Tibial nerve (tissue), 4 donors: ENCODE measurements at regions not wholly inside any gene's neighbourhood (a gene's known extent, or its start where the extent isn't known, plus 50 kb on each side); places are given as distances from the start of the nearest gene placed in this dataset.

Experiments
- DNase-seq, 2 donors: peaks; one replicate each; pipeline ENCODE4 v3.0.0-alpha.2; 2019; ENCODE audit warnings: low spot score in 2 of 2
- H3K27ac ChIP-seq, 4 donors: fragments of 200-600 bp; sonication (generic) in 3 of 4; one replicate each; pipeline ENCODE4 v1.5.1; 2017 to 2019; ENCODE audit warnings: mild to moderate bottlenecking in 1 of 4
- H3K27me3 ChIP-seq, 2 donors: fragments of 200-600 bp; sonication (generic) in 1 of 2; one replicate each; pipeline versions ENCODE4 v1.5.1 to v1.6.0; 2017 to 2019
- H3K36me3 ChIP-seq, 3 donors: fragments of 200-600 bp; sonication (generic); one replicate each; pipeline ENCODE4 v1.5.1; 2018 to 2019
- H3K4me1 ChIP-seq, 4 donors: fragments of 200-600 bp; sonication (generic) in 3 of 4; one replicate each; pipeline ENCODE4 v1.5.1; 2017 to 2019
- H3K4me3 ChIP-seq, 4 donors: fragments of 200-600 bp; sonication (generic) in 3 of 4; one replicate each; pipeline ENCODE4 v1.5.1; 2017 to 2019; ENCODE audit warnings: mild to moderate bottlenecking in 1 of 4, moderate library complexity in 1 of 4
- H3K9me3 ChIP-seq, 4 donors: fragments of 200-600 bp; sonication (generic) in 3 of 4; one replicate each; pipeline ENCODE4 v1.5.1; 2017 to 2019
- EP300 ChIP-seq, 2 donors: sonication (generic); formaldehyde crosslinking; IDR thresholded peaks; one replicate each; pipeline ENCODE4 v1.6.1; 2017; ENCODE audit warnings: antibody characterized with exemption in 2 of 2, mild to moderate bottlenecking in 1 of 2
- POLR2A ChIP-seq, 2 donors: fragments of 450-650 bp; IDR thresholded peaks; one replicate each; pipeline ENCODE4 v1.6.1; 2017; ENCODE audit warnings: antibody characterized with exemption in 2 of 2, mild to moderate bottlenecking in 2 of 2, moderate library complexity in 2 of 2
- WGBS, 2 donors: methylation state at CpG; one replicate each; pipeline ENCODE4 v1.1.5; 2018; 5-methylcytosine and 5-hydroxymethylcytosine counted together
- TF ChIP-seq, protein P1 (sequence below), 5 experiments: fragments of 200-600 bp in 3 of 5; fragments of 450-650 bp in 2 of 5; sonication (generic) in 3 of 5; IDR thresholded peaks; one replicate each; pipeline ENCODE4 v1.5.1; 2016 to 2019; ENCODE audit warnings: antibody characterized with exemption in 5 of 5, mild to moderate bottlenecking in 3 of 5, moderate library complexity in 2 of 5

- WGBS, 2 donors: 91 to 94% methylated on average over 4 to 5 of the region's 5 CpGs
- H3K4me3 ChIP-seq: no peak overlapping the region
- no peak for TF ChIP-seq EP300 (IDR thresholded peaks at IDR 0.05)
- no peak for TF ChIP-seq POLR2A (IDR thresholded peaks at IDR 0.05)
- TF ChIP-seq, protein P1, sequence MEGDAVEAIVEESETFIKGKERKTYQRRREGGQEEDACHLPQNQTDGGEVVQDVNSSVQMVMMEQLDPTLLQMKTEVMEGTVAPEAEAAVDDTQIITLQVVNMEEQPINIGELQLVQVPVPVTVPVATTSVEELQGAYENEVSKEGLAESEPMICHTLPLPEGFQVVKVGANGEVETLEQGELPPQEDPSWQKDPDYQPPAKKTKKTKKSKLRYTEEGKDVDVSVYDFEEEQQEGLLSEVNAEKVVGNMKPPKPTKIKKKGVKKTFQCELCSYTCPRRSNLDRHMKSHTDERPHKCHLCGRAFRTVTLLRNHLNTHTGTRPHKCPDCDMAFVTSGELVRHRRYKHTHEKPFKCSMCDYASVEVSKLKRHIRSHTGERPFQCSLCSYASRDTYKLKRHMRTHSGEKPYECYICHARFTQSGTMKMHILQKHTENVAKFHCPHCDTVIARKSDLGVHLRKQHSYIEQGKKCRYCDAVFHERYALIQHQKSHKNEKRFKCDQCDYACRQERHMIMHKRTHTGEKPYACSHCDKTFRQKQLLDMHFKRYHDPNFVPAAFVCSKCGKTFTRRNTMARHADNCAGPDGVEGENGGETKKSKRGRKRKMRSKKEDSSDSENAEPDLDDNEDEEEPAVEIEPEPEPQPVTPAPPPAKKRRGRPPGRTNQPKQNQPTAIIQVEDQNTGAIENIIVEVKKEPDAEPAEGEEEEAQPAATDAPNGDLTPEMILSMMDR (IDR thresholded peaks at IDR 0.05): no peak
- H3K4me1 ChIP-seq: peaks cover 0 to 12% (median 0%) of the 10 kb centered on the region in 4 donors
- H3K36me3 ChIP-seq: no peaks in the 10 kb centered on the region
- no peaks in the 10 kb centered on the region for H3K9me3 ChIP-seq
- no peak for DNase-seq
- no peak overlapping the region for H3K27ac ChIP-seq
- H3K27me3 ChIP-seq: no peaks in the 10 kb centered on the region
Measured at GRCh38 chr7:36079446-36080025, 73.5 kb upstream of the EEPD1 start.

- H3K36me3 ChIP-seq: no peaks in the 10 kb centered on the region
- TF ChIP-seq EP300 (IDR thresholded peaks at IDR 0.05): no peak
- TF ChIP-seq, protein P1 (IDR thresholded peaks at IDR 0.05): no peak
- TF ChIP-seq POLR2A (IDR thresholded peaks at IDR 0.05): no peak
Measured at GRCh38 chr7:36080843-36081242, 72.2 kb upstream of the EEPD1 start.

DNA sequence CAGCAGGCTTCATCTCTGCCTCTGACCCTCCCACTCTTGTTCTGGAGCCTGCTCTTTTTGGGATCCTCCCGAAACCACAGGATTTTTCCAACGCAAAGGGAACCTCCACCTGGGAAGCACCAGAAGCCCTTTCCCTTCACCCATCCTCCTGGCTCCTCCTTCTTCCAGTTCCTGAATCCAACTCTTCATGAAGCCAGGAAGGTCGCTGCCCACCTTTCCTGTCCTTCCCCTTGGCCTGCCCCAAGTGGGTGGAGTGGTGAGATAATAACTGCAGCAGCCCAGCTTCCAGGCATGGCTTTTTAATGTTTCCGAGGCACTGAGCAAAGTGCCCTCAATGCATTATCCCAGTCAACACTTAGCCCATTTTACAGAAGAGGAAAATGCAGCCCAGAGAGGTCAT, 70.8 kb upstream of the EEPD1 start:
- no peak overlapping the region for H3K4me3 ChIP-seq
- H3K27ac ChIP-seq: no peak overlapping the region
- peaks cover 0 to 6% (median 0%) of the 10 kb centered on the region in 4 donors for H3K4me1 ChIP-seq
- H3K36me3 ChIP-seq: no peaks in the 10 kb centered on the region
- no peak for DNase-seq
- no peaks in the 10 kb centered on the region for H3K9me3 ChIP-seq
- no peak for TF ChIP-seq EP300 (IDR thresholded peaks at IDR 0.05)
- TF ChIP-seq, protein P1 (IDR thresholded peaks at IDR 0.05): no peak
- no peak for TF ChIP-seq POLR2A (IDR thresholded peaks at IDR 0.05)
- H3K27me3 ChIP-seq: no peaks in the 10 kb centered on the region
- 66 to 78% methylated on average over 4 of the region's 4 CpGs for WGBS, 2 donors

More at GRCh38 chr7:36080843-36081242, 72.2 kb upstream of the EEPD1 start:
- H3K4me3 ChIP-seq: no peak overlapping the region
- H3K27me3 ChIP-seq: no peaks in the 10 kb centered on the region
- H3K27ac ChIP-seq: no peak overlapping the region
- DNase-seq: no peak
- H3K4me1 ChIP-seq: peaks cover 0 to 12% (median 0%) of the 10 kb centered on the region in 4 donors
- H3K9me3 ChIP-seq: no peaks in the 10 kb centered on the region
- 87 to 96% methylated on average over 5 of the region's 5 CpGs for WGBS, 2 donors

GRCh38 chr7:36082910-36083309, 70.1 kb upstream of the EEPD1 start:
- 91 to 92% methylated on average over 5 of the region's 5 CpGs for WGBS, 2 donors
- no peak overlapping the region for H3K27ac ChIP-seq
- no peak for DNase-seq

More at GRCh38 chr7:36082910-36083309, 70.1 kb upstream of the EEPD1 start:
- H3K27me3 ChIP-seq: no peaks in the 10 kb centered on the region
- TF ChIP-seq, protein P1 (IDR thresholded peaks at IDR 0.05): no peak
- TF ChIP-seq POLR2A (IDR thresholded peaks at IDR 0.05): no peak
- TF ChIP-seq EP300 (IDR thresholded peaks at IDR 0.05): no peak
- H3K9me3 ChIP-seq: no peaks in the 10 kb centered on the region
- peaks cover 0 to 6% (median 0%) of the 10 kb centered on the region in 4 donors for H3K4me1 ChIP-seq
- H3K36me3 ChIP-seq: no peaks in the 10 kb centered on the region
- no peak overlapping the region for H3K4me3 ChIP-seq
